Stimulated activated CD4-positive, alpha-beta T cell treated with anti-CD3 and anti-CD28 coated beads, Interleukin-12 subunit alpha, Interleukin-12 subunit beta, amount 100 ng/mL, for 24 hours (primary cell): ENCODE measurements at regions not wholly inside any gene's neighbourhood (a gene's known extent, or its start where the extent isn't known, plus 50 kb on each side); places are given as distances from the start of the nearest gene placed in this dataset.
"Not testable (repeated sequence)": the region's sequence is repeated elsewhere in the genome, so short reads cannot be mapped to it uniquely, and the experiment has no call there.

Experiments used
- DNase-seq, 2 experiments: peaks; one replicate each; pipeline ENCODE4 v3.0.0-alpha.2; 2020; ENCODE audit warnings: low read depth in 2 of 2

GRCh38 chrX:9267415-9267814 lies 197.4 kb upstream of the TBL1X start:
- DNase-seq: no peak

GRCh38 chrX:9269134-9269533 lies 195.7 kb upstream of the TBL1X start:
- no peak for DNase-seq

- no peak for DNase-seq
These were observed 192.9 kb upstream of the TBL1X start for GRCh38 chrX:9271789-9272525.

DNA sequence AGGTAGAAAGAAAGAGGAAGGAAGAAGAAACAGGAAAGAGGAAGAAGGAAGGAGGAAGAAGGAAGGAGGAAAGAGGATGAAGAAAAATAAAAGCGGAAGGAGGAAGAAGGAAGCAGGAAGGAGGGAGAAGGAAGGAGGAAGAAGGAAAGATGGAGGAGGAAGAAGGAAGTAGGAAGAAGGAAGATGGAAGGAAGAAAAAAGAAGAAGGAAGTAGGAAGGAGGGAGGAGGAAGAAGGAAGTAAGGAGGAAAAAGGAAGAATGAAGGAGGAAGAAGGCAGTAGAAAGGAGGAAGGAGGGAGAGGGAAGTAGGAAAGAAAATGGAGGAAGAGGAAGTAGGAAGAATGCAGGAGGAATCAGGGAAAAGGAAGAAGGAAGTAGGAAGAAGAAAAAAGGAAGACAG lies 191.1 kb upstream of the TBL1X start:
- no peak for DNase-seq

DNA sequence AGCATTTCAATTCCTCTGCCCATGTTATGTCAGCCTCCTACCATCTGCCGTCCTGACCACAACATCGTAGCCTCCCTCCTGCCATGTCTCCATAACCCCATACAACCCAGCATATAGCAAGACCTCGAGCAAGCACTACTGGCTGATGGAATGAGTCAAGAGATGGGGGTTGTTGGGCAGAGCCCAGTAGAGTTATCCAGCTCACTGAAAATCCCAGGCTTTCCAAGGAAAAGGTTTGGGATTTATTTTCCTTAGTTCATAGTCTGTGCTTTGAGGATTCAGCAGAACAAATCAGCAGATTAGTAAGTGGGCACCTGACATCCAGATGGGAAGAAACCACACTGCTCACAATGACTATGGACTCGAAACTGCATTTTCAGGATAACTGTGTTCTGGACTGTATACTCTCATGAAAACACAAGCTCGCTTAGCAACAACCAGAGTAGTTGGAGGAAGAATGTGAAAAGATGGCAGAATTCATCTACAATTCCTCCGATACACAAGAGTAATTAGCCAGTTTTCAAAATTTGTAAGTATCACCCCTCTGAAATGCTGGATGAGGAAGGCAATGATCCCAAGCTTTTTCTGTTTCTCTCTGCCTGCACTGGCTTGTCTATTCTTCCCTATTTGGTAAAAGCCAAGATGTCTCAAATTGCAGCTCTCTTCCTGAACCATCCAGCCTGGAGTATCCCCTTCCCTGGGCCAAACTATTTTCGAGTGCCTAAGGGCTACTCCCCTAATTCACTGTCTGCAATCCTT lies 186.2 kb upstream of the TBL1X start:
- no peak for DNase-seq

DNA sequence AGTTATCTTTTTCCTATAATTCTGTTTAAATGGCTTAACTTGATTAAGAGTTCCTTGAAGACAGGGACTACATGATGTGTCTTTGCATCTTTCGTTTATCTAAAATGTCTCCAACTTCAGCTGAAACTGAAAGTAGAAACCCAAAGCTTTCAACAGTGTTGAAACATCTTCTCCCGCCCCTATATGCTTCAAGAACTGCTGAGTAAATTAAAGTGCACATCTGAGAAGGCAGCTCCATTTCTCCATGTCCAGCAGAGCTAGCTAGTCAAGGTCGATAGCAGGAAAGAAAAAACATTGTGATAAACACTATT lies 185.7 kb upstream of the TBL1X start:
- DNase-seq: no peak

DNA sequence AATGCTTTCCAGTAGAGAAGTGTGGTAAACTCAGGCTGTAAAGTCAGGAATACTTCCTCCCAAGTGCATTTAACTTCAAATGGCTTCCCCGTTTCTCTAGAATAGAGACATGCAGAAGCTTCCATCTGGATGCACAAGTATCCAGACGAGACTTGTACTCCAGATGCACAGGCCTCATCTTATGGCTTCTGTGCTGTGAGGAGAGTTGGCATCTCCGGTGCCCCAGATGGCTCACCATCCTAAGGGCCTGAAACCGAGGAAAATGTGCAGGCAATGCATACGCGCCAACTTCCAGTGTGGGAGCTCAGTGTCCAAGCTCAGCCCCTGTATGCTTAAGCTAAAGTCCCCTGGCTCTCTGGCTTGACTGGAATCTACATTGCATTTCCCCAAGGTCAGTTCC lies 184.0 kb upstream of the TBL1X start:
- DNase-seq: no peak

- DNase-seq: no peak
These were observed 182.5 kb upstream of the TBL1X start for GRCh38 chrX:9282325-9282724.

GRCh38 chrX:9285342-9285771 lies 179.5 kb upstream of the TBL1X start:
- peak; percentile 51 to 59 for DNase-seq

DNA sequence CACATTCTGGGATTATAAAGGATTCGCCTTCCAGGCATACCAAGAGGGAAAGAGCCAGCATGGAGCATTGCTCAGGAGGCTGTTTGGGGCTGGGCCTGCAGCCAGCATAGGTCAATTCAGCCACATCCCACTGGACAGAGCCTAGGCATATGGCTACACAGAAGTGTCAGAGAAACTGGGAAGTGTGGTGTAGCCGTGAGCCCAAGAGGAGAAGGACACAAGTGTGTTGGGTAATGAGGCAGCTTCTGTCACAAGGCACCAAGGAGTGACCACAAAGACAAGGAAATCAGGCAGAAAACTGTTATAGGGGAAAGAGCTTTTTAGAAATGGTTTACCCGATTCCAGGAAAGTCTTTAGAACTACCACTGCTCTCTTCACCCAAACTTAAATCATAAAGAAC lies 178.6 kb upstream of the TBL1X start:
- DNase-seq: no peak

DNA sequence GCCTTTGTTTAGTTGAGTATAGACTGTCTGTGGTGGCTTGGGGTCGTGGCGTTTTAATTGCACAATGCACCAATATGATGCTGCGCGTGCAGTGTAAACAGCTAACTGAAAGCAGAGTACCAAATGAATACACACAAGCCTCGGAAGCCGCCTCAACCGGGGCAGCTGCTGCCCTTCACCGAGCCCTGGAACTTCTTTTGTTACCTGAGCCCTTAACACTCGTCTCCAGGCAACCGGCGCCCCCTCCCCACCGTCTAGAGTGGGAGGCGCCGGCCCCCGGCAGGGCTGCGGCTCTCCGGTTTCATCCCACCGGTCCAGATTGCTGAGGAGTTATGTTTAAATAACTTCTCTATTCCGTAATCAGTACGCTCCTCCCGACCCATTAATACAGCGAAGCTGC lies 173.2 kb upstream of the TBL1X start:
- no peak for DNase-seq

- no peak for DNase-seq
These were observed 171.8 kb upstream of the TBL1X start for GRCh38 chrX:9293051-9293496.

GRCh38 chrX:9293903-9294302 lies 171.0 kb upstream of the TBL1X start:
- DNase-seq: no peak

GRCh38 chrX:9295551-9295950 lies 169.3 kb upstream of the TBL1X start:
- no peak for DNase-seq

GRCh38 chrX:9298221-9298620 lies 166.6 kb upstream of the TBL1X start:
- no peak for DNase-seq

DNA sequence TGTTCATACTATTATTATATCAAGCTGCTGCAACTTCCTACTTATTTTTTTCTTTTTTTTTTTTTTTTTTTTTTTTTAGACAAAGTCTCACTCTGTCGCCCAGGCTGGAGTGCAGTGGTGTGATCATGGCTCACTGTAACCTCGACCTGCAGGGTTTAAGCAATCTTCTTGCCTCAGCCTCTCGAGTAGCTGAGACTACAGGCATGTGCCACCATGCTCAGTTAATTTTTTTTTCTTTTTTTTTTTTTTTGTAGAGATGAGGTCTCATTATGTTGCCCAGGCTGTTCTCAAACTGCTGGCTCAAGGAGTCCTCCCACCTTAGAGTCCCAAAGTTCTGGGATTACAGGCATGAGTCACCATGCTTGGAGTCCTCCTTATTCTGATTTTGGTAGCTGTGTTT lies 165.2 kb upstream of the TBL1X start:
- not testable (repeated sequence) for DNase-seq

GRCh38 chrX:9301836-9302235 lies 163.0 kb upstream of the TBL1X start:
- DNase-seq: no peak

DNA sequence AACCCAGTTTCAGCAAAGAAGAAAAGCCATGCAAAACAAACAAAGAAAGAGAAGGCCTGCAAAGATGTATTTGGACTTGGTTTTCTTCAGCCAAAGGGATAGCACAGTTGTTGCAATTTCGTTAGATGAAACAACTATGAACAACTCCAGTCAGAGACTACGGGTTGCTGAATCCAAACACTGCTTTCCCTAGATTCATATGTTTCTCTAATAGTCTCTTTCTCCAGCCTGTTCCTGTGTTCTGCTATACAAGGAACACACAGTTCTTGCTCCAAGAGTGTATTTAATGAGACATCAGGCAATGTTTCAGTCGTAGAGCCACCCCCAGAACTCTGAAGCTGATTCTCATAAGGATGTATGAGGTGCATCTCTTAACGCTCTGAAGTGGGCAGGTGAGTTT lies 162.5 kb upstream of the TBL1X start:
- no peak for DNase-seq

DNA sequence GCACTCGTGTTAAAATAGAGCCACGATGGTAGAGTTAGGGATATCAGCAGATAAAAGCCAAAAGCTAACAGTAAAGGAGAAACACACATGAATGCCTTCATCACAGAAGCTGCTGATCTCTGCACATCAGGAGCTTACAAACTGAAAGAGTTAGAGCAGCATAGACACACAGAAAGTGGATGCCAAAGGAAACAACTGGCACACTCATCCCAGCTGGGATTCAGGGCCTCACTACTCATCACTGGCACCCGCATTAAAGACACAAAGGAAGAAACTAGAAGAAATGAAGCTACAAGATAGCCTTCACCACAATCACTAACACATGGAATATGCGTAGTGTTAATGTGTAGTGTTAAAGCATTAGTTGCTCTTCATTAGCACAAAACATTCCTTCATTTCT lies 156.4 kb upstream of the TBL1X start:
- no peak for DNase-seq

DNA sequence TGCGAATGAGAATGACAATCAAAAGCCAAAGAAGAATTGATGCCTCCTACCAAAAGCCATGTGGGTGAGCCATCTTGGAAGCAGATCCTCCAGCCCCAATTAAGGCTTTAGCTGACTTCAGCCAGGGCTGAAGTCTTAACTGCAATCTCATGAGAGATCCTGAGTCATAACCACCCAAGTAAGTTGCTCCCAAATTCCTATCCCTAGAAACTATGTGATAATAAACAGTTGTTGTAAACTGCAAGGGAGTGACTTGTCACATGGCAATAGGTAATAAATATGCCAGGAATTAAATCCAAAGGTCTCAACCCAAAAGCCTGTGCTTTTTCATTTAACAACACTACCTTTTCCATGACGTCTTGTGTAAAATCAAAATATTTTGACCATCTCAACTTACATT lies 154.2 kb upstream of the TBL1X start:
- DNase-seq: no peak

DNA sequence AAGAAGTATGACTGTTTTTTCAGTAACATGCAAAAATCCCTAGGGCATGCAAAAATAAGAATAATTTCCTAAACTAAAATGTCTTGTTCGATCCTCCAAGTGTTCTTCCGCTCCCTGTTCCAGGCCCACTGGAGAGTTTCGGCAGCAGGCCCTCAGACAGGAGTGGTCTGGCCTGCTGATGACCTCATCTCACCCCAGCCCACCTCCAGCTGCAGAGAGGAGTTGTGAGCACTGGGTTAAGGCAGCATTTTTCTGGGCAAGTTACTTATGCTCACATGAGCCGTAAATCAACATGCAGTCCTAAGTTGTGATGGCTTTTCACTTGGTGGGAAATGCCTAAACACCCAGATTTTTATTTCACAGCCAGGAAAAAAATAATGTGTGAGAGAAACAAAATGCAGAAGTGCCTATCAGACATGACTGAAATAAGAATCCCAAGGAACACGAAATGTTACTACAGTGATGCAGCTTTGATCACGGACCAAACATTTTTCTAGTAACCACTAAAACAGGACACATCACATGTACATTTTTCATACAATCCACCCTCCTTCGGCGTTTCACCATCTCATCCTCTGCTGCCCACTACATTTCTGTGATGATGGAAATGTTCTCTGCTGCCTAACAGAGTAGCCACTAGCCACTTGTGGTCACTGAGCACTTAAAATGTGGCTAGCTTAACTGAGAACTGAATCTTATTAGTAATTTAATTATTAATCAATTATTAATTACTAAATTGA lies 153.3 kb upstream of the TBL1X start:
- no peak for DNase-seq

- DNase-seq: peak; percentile 50 to 69
These were observed 151.7 kb upstream of the TBL1X start for GRCh38 chrX:9312922-9313867.
